MM.1S (cell line): ENCODE measurements at regions not wholly inside any gene's neighbourhood (a gene's known extent, or its start where the extent isn't known, plus 50 kb on each side); places are given as distances from the start of the nearest gene placed in this dataset.

ENCODE experiments used
- DNase-seq: peaks from one replicate; pipeline ENCODE4 v3.0.0-alpha.2; 2015
- H2AFZ ChIP-seq: fragments of 300-600 bp; sonication (generic); 2 replicates; pipeline ENCODE4 v1.6.0; 2016; ENCODE audit warnings: antibody characterized with exemption, low read length
- H3F3A ChIP-seq: fragments of 300-600 bp; sonication (generic); 2 replicates; pipeline ENCODE4 v1.6.1; 2016; ENCODE audit warnings: mild to moderate bottlenecking, antibody characterized with exemption, low read length, moderate library complexity, mixed read lengths; ENCODE audit not compliant: insufficient read depth
- H3K27ac ChIP-seq: fragments of 300-600 bp; sonication (generic); 2 replicates; pipeline ENCODE4 v1.5.1; 2016; ENCODE audit warnings: mild to moderate bottlenecking, low read length
- H3K27me3 ChIP-seq: fragments of 300-600 bp; sonication (generic); replicated peaks from 2 replicates; pipeline ENCODE4 v1.6.0; 2016; ENCODE audit warnings: low read length; ENCODE audit not compliant: insufficient read depth
- H3K36me3 ChIP-seq: fragments of 300-600 bp; sonication (generic); replicated peaks from 2 replicates; pipeline ENCODE4 v1.6.1; 2016; ENCODE audit warnings: mild to moderate bottlenecking, low read length, mixed read lengths; ENCODE audit not compliant: insufficient read depth
- H3K4me1 ChIP-seq: fragments of 300-600 bp; sonication (generic); 2 replicates; pipeline ENCODE4 v1.6.1; 2016; ENCODE audit warnings: low read length, mixed read lengths
- H3K4me2 ChIP-seq: fragments of 300-600 bp; sonication (generic); 2 replicates; pipeline ENCODE4 v1.6.0; 2016; ENCODE audit warnings: low read depth, low read length
- H3K4me3 ChIP-seq: fragments of 300-600 bp; sonication (generic); 2 replicates; pipeline ENCODE4 v1.5.1; 2016; ENCODE audit warnings: low read length, mixed read lengths
- H3K79me2 ChIP-seq: fragments of 300-600 bp; sonication (generic); 2 replicates; pipeline ENCODE4 v1.6.1; 2016; ENCODE audit warnings: mixed run types, low read length, mixed read lengths
- H3K9ac ChIP-seq: fragments of 300-600 bp; sonication (generic); 2 replicates; pipeline ENCODE4 v1.6.1; 2016; ENCODE audit warnings: low read length, mixed read lengths
- H3K9me2 ChIP-seq: fragments of 300-600 bp; sonication (generic); replicated peaks from 2 replicates; pipeline ENCODE4 v1.6.1; 2016; ENCODE audit warnings: mild to moderate bottlenecking, low read length, mixed read lengths; ENCODE audit not compliant: insufficient read depth
- H3K9me3 ChIP-seq: fragments of 300-600 bp; sonication (generic); replicated peaks from 2 replicates; pipeline ENCODE4 v1.6.1; 2016; ENCODE audit warnings: mild to moderate bottlenecking, low read length, mixed read lengths; ENCODE audit not compliant: insufficient read depth
- H4K20me1 ChIP-seq: fragments of 300-600 bp; sonication (generic); 2 replicates; pipeline ENCODE4 v1.6.1; 2016; ENCODE audit warnings: mild to moderate bottlenecking, low read length, moderate library complexity, mixed read lengths; ENCODE audit not compliant: insufficient read depth
- EZH2 ChIP-seq: fragments of 300-600 bp; sonication (generic); optimal IDR thresholded peaks from 2 replicates; pipeline ENCODE3; 2017; ENCODE audit warnings: low read depth, mild to moderate bottlenecking, antibody characterized with exemption, low read length, mixed read lengths
- EZH2phosphoT487 ChIP-seq: fragments of 300-600 bp; sonication (generic); IDR thresholded peaks from 2 replicates; pipeline ENCODE4 v1.6.1; 2018; ENCODE audit warnings: antibody characterized with exemption, low read length
- TF ChIP-seq, protein P1 (sequence below): fragments of 300-600 bp; sonication (generic); IDR thresholded peaks from 2 replicates; pipeline ENCODE4 v1.5.1; 2016; ENCODE audit warnings: antibody characterized with exemption, low read length, mixed read lengths

DNA sequence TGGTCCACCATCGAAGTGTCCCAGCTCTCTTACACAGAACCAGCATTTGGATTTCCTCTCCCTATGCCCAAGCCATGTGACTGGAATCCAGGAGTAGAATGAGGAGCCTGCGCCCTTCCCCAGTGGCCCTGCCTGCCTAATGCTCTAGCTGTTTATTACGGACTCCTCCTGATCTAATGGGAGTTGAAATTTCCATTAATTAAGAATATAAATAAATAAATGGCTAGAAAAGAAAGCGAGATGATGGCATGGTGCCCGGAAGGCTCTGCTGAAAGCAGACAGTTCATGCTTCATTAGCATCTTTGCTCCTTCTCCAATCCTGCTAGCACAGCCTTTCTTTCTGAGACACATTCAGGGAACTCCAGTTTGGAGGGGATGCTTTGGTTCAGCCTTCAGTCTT lies 216.2 kb downstream of the SEC16B start:
- Histone ChIP-seq H3K27me3 (no peaks in the 10 kb centered on the region), H3K4me1 (no peaks in the 10 kb centered on the region), H4K20me1 (no peaks in the 10 kb centered on the region), H3K79me2 (no peaks in the 10 kb centered on the region), H3K9me2 (no peaks in the 10 kb centered on the region), H3K4me3 (no peak overlapping the region), H3K4me2 (no peak overlapping the region), H3F3A (no peaks in the 10 kb centered on the region), H2AFZ (no peak overlapping the region), H3K36me3 (no peaks in the 10 kb centered on the region), H3K9ac (no peak overlapping the region), H3K9me3 (no peaks in the 10 kb centered on the region), H3K27ac (no peak overlapping the region)
- DNase-seq: no peak
- TF ChIP-seq, protein P1, sequence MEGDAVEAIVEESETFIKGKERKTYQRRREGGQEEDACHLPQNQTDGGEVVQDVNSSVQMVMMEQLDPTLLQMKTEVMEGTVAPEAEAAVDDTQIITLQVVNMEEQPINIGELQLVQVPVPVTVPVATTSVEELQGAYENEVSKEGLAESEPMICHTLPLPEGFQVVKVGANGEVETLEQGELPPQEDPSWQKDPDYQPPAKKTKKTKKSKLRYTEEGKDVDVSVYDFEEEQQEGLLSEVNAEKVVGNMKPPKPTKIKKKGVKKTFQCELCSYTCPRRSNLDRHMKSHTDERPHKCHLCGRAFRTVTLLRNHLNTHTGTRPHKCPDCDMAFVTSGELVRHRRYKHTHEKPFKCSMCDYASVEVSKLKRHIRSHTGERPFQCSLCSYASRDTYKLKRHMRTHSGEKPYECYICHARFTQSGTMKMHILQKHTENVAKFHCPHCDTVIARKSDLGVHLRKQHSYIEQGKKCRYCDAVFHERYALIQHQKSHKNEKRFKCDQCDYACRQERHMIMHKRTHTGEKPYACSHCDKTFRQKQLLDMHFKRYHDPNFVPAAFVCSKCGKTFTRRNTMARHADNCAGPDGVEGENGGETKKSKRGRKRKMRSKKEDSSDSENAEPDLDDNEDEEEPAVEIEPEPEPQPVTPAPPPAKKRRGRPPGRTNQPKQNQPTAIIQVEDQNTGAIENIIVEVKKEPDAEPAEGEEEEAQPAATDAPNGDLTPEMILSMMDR: no peak
- TF ChIP-seq EZH2phosphoT487: no peak

DNA sequence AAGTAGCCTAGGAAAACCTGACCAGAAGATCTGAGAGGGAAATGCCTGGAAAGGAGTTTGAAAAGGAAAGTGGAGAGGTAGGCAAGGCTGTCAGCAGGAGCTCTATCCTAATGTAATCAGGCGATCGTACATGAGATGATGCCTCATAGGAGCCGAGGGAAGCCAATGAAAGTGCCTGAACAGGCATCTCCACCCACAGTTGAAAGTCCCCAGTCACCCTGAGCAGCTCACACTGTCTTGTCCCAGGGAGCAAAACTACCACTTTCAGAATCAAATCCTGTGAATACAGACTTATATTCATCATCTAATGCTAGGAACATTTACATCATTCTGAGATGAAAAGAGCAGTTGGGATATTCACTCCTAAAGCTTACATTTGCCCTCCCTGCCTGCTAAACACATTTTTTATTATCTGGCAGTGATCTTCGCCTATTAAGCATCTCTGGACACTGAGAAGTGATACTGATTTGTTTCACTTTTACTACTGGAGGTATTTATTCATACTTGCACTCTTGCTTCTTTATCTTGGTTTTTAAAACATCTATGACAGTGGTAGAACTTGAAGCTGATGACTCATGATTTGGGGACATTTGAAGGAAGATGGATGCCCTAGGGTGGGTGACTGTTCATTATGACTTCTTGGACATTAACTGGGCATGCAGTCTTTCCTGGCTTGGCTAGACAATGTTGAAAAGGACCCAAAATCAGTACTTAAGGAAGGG lies 221.6 kb downstream of the SEC16B start:
- Histone ChIP-seq H3K79me2 (no peaks in the 10 kb centered on the region), H3K27ac (no peak overlapping the region), H3K9ac (no peak overlapping the region), H3K36me3 (no peaks in the 10 kb centered on the region), H4K20me1 (no peaks in the 10 kb centered on the region), H3K4me3 (no peak overlapping the region), H3K9me3 (no peaks in the 10 kb centered on the region), H3F3A (no peaks in the 10 kb centered on the region), H3K27me3 (no peaks in the 10 kb centered on the region), H3K4me1 (no peaks in the 10 kb centered on the region), H3K4me2 (no peak overlapping the region), H2AFZ (no peak overlapping the region), H3K9me2 (no peaks in the 10 kb centered on the region)
- no peak for DNase-seq
- TF ChIP-seq EZH2phosphoT487 (no peak), EZH2 (no peak)
- TF ChIP-seq, protein P1: no peak

DNA sequence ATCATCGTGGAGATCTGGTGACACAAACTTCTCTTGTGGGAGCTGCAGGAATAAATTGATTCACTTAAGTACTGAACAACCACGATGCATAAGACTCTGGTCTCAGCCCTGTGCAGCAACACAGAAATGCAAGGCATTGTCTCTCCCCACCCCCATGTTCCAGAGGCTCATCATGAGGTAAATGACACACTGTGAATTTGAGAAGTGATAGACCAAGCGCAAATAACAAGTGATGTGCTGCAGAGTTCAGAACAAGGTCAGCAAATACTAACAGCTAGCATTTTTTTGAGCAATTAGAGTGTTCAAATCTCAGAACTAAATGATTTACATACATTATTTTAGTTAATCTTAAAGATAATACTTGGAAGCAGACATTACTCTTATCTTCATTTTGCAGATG lies 223.7 kb downstream of the SEC16B start:
- no peak overlapping the region for H2AFZ ChIP-seq
- H3K4me3 ChIP-seq: no peak overlapping the region
- H3K27me3 ChIP-seq: no peaks in the 10 kb centered on the region
- no peaks in the 10 kb centered on the region for H3K79me2 ChIP-seq
- H4K20me1 ChIP-seq: no peaks in the 10 kb centered on the region
- no peaks in the 10 kb centered on the region for H3K9me2 ChIP-seq
- no peak for TF ChIP-seq EZH2
- TF ChIP-seq, protein P1: no peak
- TF ChIP-seq EZH2phosphoT487: no peak
- H3K4me2 ChIP-seq: no peak overlapping the region
- H3K9ac ChIP-seq: no peak overlapping the region
- H3K4me1 ChIP-seq: no peaks in the 10 kb centered on the region
- DNase-seq: no peak
- H3K27ac ChIP-seq: no peak overlapping the region
- H3F3A ChIP-seq: no peaks in the 10 kb centered on the region
- no peaks in the 10 kb centered on the region for H3K9me3 ChIP-seq
- no peaks in the 10 kb centered on the region for H3K36me3 ChIP-seq
